ENCODE measurements at regions not wholly inside any gene's neighbourhood (a gene's known extent, or its start where the extent isn't known, plus 50 kb on each side); places are given as distances from the start of the nearest gene placed in this dataset.

- no peak for DNase-seq (ENCODE audit: extremely low read depth, low read depth)
- TF ChIP-seq, protein P1, sequence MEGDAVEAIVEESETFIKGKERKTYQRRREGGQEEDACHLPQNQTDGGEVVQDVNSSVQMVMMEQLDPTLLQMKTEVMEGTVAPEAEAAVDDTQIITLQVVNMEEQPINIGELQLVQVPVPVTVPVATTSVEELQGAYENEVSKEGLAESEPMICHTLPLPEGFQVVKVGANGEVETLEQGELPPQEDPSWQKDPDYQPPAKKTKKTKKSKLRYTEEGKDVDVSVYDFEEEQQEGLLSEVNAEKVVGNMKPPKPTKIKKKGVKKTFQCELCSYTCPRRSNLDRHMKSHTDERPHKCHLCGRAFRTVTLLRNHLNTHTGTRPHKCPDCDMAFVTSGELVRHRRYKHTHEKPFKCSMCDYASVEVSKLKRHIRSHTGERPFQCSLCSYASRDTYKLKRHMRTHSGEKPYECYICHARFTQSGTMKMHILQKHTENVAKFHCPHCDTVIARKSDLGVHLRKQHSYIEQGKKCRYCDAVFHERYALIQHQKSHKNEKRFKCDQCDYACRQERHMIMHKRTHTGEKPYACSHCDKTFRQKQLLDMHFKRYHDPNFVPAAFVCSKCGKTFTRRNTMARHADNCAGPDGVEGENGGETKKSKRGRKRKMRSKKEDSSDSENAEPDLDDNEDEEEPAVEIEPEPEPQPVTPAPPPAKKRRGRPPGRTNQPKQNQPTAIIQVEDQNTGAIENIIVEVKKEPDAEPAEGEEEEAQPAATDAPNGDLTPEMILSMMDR (IDR thresholded peaks at IDR 0.05; ENCODE audit: low read depth, low read length, missing control alignments), result no peak
- no peak overlapping the region for H3K4me3 ChIP-seq (replicated peaks; ENCODE audit: low read depth, low read length)
Observed at GRCh38 chr4:81621490-81621889, 149.8 kb upstream of the RASGEF1B start.

GRCh38 chr4:81620442-81620841, 148.7 kb upstream of the RASGEF1B start:
- TF ChIP-seq, protein P1 (IDR thresholded peaks at IDR 0.05; ENCODE audit: low read depth, low read length, missing control alignments), result no peak
- H3K4me3 ChIP-seq (replicated peaks; ENCODE audit: low read depth, low read length), result no peak overlapping the region
- no peak for DNase-seq (ENCODE audit: extremely low read depth, low read depth)

- H3K4me3 ChIP-seq (replicated peaks; ENCODE audit: low read depth, low read length), result no peak overlapping the region
- no peak for DNase-seq (ENCODE audit: extremely low read depth, low read depth)
Observed at GRCh38 chr4:81617545-81617944, 145.8 kb upstream of the RASGEF1B start.

DNA sequence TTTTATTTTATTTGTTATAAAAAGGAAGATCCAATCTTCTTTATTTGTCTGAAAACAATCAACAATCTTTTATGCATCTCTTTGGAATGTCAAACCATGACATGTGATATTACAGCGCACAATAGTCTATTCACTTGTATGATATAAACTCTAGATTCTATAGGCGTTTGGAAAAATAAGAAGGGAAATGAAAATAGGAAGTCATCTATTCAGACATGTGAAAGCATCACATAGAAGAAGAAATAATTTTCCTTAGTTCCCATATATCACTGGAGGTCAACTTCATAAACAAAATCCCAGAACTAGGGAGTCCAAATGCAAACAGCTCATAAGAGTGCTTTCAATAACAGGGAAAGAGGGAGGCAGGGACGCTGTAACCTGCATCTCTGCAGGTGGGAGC, 139.5 kb upstream of the RASGEF1B start:
- H3K4me3 ChIP-seq (replicated peaks; ENCODE audit: low read depth, low read length), result no peak overlapping the region
- DNase-seq (ENCODE audit: extremely low read depth, low read depth), result no peak
- TF ChIP-seq, protein P1 (IDR thresholded peaks at IDR 0.05; ENCODE audit: low read depth, low read length, missing control alignments), result no peak

More at GRCh38 chr4:81617545-81617944, 145.8 kb upstream of the RASGEF1B start:
- TF ChIP-seq, protein P1 (IDR thresholded peaks at IDR 0.05; ENCODE audit: low read depth, low read length, missing control alignments), result no peak

GRCh38 chr4:81609844-81610243, 138.1 kb upstream of the RASGEF1B start:
- no peak overlapping the region for H3K4me3 ChIP-seq (replicated peaks; ENCODE audit: low read depth, low read length)
- no peak for DNase-seq (ENCODE audit: extremely low read depth, low read depth)
- TF ChIP-seq, protein P1 (IDR thresholded peaks at IDR 0.05; ENCODE audit: low read depth, low read length, missing control alignments), result no peak

GRCh38 chr4:81607950-81608349, 136.2 kb upstream of the RASGEF1B start:
- TF ChIP-seq, protein P1 (IDR thresholded peaks at IDR 0.05; ENCODE audit: low read depth, low read length, missing control alignments), result no peak
- DNase-seq (ENCODE audit: extremely low read depth, low read depth), result no peak

GRCh38 chr4:81606801-81607501, 135.2 kb upstream of the RASGEF1B start:
- no peak overlapping the region for H3K4me3 ChIP-seq (replicated peaks; ENCODE audit: low read depth, low read length)
- TF ChIP-seq, protein P1 (IDR thresholded peaks at IDR 0.05; ENCODE audit: low read depth, low read length, missing control alignments), result no peak
- no peak for DNase-seq (ENCODE audit: extremely low read depth, low read depth)

More at GRCh38 chr4:81607950-81608349, 136.2 kb upstream of the RASGEF1B start:
- no peak overlapping the region for H3K4me3 ChIP-seq (replicated peaks; ENCODE audit: low read depth, low read length)
